H9 (cell line): ENCODE measurements at regions not wholly inside any gene's neighbourhood (a gene's known extent, or its start where the extent isn't known, plus 50 kb on each side); places are given as distances from the start of the nearest gene placed in this dataset.
A peak's percentile ranks its signal among the peaks of the same experiment; 100 is the strongest.

Source experiments
- DNase-seq: peaks from one replicate; pipeline ENCODE4 v3.0.0-alpha.2; 2017
- H2AFZ ChIP-seq: one replicate; pipeline ENCODE4 v1.6.1; 2013; ENCODE audit warnings: mild to moderate bottlenecking, low read length, control low read depth, moderate library complexity
- H2AK5ac ChIP-seq: 2 replicates; pipeline ENCODE4 v1.6.1; 2013; ENCODE audit warnings: low read length, control low read depth, mixed read lengths; ENCODE audit not compliant: insufficient read length
- H2BK120ac ChIP-seq: one replicate; pipeline ENCODE4 v1.6.1; 2013; ENCODE audit warnings: low read depth, mild to moderate bottlenecking, low read length, control low read depth, inconsistent platforms; ENCODE audit not compliant: poor library complexity, severe bottlenecking
- H2BK12ac ChIP-seq: 2 replicates; pipeline ENCODE4 v1.6.1; 2013; ENCODE audit warnings: low read length, control low read depth, mixed read lengths, low read depth; ENCODE audit not compliant: insufficient read length
- H2BK15ac ChIP-seq: 2 replicates; pipeline ENCODE4 v1.6.1; 2013; ENCODE audit warnings: low read depth, low read length, control low read depth
- H2BK20ac ChIP-seq: one replicate; pipeline ENCODE4 v1.6.1; 2013; ENCODE audit warnings: low read depth, mild to moderate bottlenecking, low read length, control low read depth, inconsistent platforms; ENCODE audit not compliant: poor library complexity, severe bottlenecking
- H2BK5ac ChIP-seq: 2 replicates; pipeline ENCODE4 v1.6.1; 2013; ENCODE audit warnings: low read length, control low read depth, mixed read lengths; ENCODE audit not compliant: insufficient read length
- H3K14ac ChIP-seq: 2 replicates; pipeline ENCODE4 v1.6.1; 2013; ENCODE audit warnings: low read length, control low read depth; ENCODE audit not compliant: insufficient read depth
- H3K18ac ChIP-seq: 2 replicates; pipeline ENCODE4 v1.6.1; 2013; ENCODE audit warnings: low read depth, mild to moderate bottlenecking, mixed read lengths, low read length, control low read depth; ENCODE audit not compliant: insufficient read length
- H3K23ac ChIP-seq: 2 replicates; pipeline ENCODE4 v1.6.1; 2013; ENCODE audit warnings: low read length, control low read depth, mixed read lengths, low read depth; ENCODE audit not compliant: insufficient read length
- H3K23me2 ChIP-seq: 2 replicates; pipeline ENCODE4 v1.6.1; 2013; ENCODE audit warnings: low read depth, mild to moderate bottlenecking, mixed read lengths, low read length, control low read depth; ENCODE audit not compliant: insufficient read length, poor library complexity, severe bottlenecking
- H3K27ac ChIP-seq: 2 replicates; pipeline ENCODE4 v1.5.1; 2013; ENCODE audit warnings: low read length, control low read depth, mixed read lengths, low read depth; ENCODE audit not compliant: insufficient read length
- H3K27me3 ChIP-seq: 2 replicates; pipeline ENCODE4 v1.6.1; 2013; ENCODE audit warnings: low read length, control low read depth, inconsistent platforms; ENCODE audit not compliant: insufficient read depth
- H3K4ac ChIP-seq: 2 replicates; pipeline ENCODE4 v1.6.1; 2013; ENCODE audit warnings: low read depth, mild to moderate bottlenecking, control low read depth, inconsistent platforms, low read length, moderate library complexity
- H3K4me1 ChIP-seq: 2 replicates; pipeline ENCODE4 v1.6.1; 2013; ENCODE audit warnings: low read length, control low read depth, inconsistent platforms; ENCODE audit not compliant: insufficient read depth
- H3K4me2 ChIP-seq: 2 replicates; pipeline ENCODE4 v1.6.1; 2013; ENCODE audit warnings: low read length, control low read depth, mixed read lengths; ENCODE audit not compliant: insufficient read length, insufficient read depth
- H3K56ac ChIP-seq: 2 replicates; pipeline ENCODE4 v1.6.1; 2013; ENCODE audit warnings: low read depth, mild to moderate bottlenecking, mixed read lengths, low read length, control low read depth; ENCODE audit not compliant: insufficient read length
- H3K79me1 ChIP-seq: 2 replicates; pipeline ENCODE4 v1.6.1; 2013; ENCODE audit warnings: low read depth, mild to moderate bottlenecking, moderate library complexity, low read length, control low read depth, inconsistent platforms; ENCODE audit not compliant: insufficient read depth, poor library complexity, severe bottlenecking
- H3K79me2 ChIP-seq: 2 replicates; pipeline ENCODE4 v1.6.1; 2013; ENCODE audit warnings: low read length, control low read depth, inconsistent platforms; ENCODE audit not compliant: insufficient read depth
- H3K9ac ChIP-seq: 2 replicates; pipeline ENCODE4 v1.6.1; 2013; ENCODE audit warnings: low read length, control low read depth, mixed read lengths; ENCODE audit not compliant: insufficient read length; ENCODE audit errors: extremely low read depth
- H3K9me3 ChIP-seq: one replicate; pipeline ENCODE4 v1.6.1; 2013; ENCODE audit warnings: low read depth, low read length, inconsistent platforms; ENCODE audit not compliant: control insufficient read depth
- H3T11ph ChIP-seq: one replicate; pipeline ENCODE4 v1.6.1; 2013; ENCODE audit warnings: mild to moderate bottlenecking, low read length, control low read depth, inconsistent platforms
- H4K20me1 ChIP-seq: one replicate; pipeline ENCODE4 v1.6.1; 2013; ENCODE audit not compliant: control insufficient read depth, insufficient read length, insufficient read depth
- H4K5ac ChIP-seq: 2 replicates; pipeline ENCODE4 v1.6.1; 2013; ENCODE audit warnings: low read depth, mild to moderate bottlenecking, mixed read lengths, low read length, control low read depth; ENCODE audit not compliant: insufficient read length
- H4K8ac ChIP-seq: replicated peaks from 2 replicates; pipeline ENCODE4 v1.6.1; 2013; ENCODE audit warnings: low read length, control low read depth, mixed read lengths, low read depth; ENCODE audit not compliant: insufficient read length
- H4K91ac ChIP-seq: 2 replicates; pipeline ENCODE4 v1.6.1; 2013; ENCODE audit warnings: low read depth, mild to moderate bottlenecking, moderate library complexity, mixed read lengths, low read length, control low read depth; ENCODE audit not compliant: insufficient read length
- H3K27ac Mint-ChIP-seq, 3 experiments: 2 replicates in 2 of 3; 3 replicates in 1 of 3; pipeline ENCODE4 v1.8.0; 2020 to 2021; ENCODE audit warnings: mixed read lengths in 3 of 3, mild to moderate bottlenecking in 1 of 3, moderate library complexity in 1 of 3
- H3K27me3 Mint-ChIP-seq: 2 replicates; pipeline ENCODE4 v1.8.0; 2021; ENCODE audit warnings: low read depth, mild to moderate bottlenecking, moderate library complexity, mixed read lengths
- H3K36me3 Mint-ChIP-seq, 3 experiments: 2 replicates in 2 of 3; 3 replicates in 1 of 3; pipeline ENCODE4 v1.8.0; 2020 to 2021; ENCODE audit warnings: low read depth in 3 of 3, mixed read lengths in 3 of 3; ENCODE audit not compliant: insufficient read depth in 1 of 3
- H3K4me1 Mint-ChIP-seq, 2 experiments: 2 replicates each; pipeline ENCODE4 v1.8.0; 2020; ENCODE audit warnings: mixed read lengths in 2 of 2
- H3K4me3 Mint-ChIP-seq, 2 experiments: 2 replicates in 1 of 2; 3 replicates in 1 of 2; pipeline ENCODE4 v1.8.0; 2020 to 2021; ENCODE audit warnings: mild to moderate bottlenecking in 2 of 2, mixed read lengths in 2 of 2, moderate library complexity in 1 of 2
- H3K9me3 Mint-ChIP-seq, 2 experiments: 2 replicates in 1 of 2; 3 replicates in 1 of 2; pipeline ENCODE4 v1.8.0; 2020; ENCODE audit warnings: mild to moderate bottlenecking in 2 of 2, mixed read lengths in 2 of 2, moderate library complexity in 1 of 2
- WGBS: extraction: QIAGEN DNeasy Blood & Tissue Kit; methylation state at CpG from one replicate; pipeline ENCODE4 v1.1.7; 2013; ENCODE audit warnings: missing lambda C conversion rate, low lambda C conversion rate, mixed read lengths; ENCODE audit not compliant: insufficient read length; ENCODE audit errors: extremely low coverage; 5-methylcytosine and 5-hydroxymethylcytosine counted together
- TF ChIP-seq, protein P1 (sequence below): fragments of 200-600 bp; sonication (generic); conservative IDR thresholded peaks from 3 replicates; pipeline ENCODE4 v1.8.0; 2021; ENCODE audit warnings: antibody characterized with exemption, mild to moderate bottlenecking

DNA sequence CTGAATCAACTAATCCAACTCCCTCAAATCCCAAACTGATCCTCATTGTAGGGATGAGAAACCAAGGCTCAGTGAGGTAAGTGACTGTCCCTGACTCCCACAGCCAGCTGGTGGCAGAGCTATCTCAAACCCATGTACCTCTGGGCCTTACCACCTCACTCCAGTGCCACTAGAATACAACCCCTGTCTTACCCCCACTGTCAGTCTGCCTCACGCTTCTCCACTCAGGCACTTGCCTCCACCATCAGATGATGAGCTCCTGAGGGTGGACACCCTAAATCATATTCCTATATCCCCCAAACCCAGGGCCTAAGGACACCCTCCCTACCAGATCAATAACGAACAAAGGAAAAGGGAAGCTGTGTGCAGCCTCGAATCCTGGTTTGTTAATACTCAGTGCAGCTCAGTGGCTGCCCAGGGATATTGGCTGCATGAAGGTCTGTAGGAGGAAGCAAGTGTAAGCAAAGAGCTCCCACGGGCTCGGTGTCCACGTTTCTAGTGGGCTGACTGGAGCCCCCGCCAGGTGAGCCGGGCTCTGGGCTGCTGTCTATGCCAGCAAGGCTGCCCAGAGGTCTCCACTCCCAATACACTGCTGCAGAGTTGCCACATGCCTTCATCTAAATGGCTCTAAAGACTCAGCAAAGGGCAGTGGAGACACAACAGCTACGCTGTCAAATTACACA, 533.4 kb downstream of the MATN1 start:
- no peak overlapping the region for H4K8ac ChIP-seq
- no peak overlapping the region for H2BK15ac ChIP-seq
- no peak overlapping the region for H2BK120ac ChIP-seq
- Mint-ChIP-seq H3K36me3 (no peaks in the 10 kb centered on the region), H3K4me1 (peaks cover 4 to 5% of the 10 kb centered on the region in 2 experiments; a peak in 2 of 4 replicates), H3K27ac (peak overlapping the region in 1 of 3 experiments; percentile 70; a peak in 2 of 7 replicates), H3K4me3 (no peak overlapping the region), H3K27me3 (peaks cover 2% of the 10 kb centered on the region), H3K9me3 (no peaks in the 10 kb centered on the region)
- no peak overlapping the region for H3K4ac ChIP-seq
- H3K18ac ChIP-seq = no peak overlapping the region
- H3K27me3 ChIP-seq = no peaks in the 10 kb centered on the region
- WGBS = no CpG with 5 or more reads among the region's 9 CpGs
- no peaks in the 10 kb centered on the region for H3K9me3 ChIP-seq
- no peaks in the 10 kb centered on the region for H3K4me1 ChIP-seq
- DNase-seq = no peak
- H2BK5ac ChIP-seq = no peak overlapping the region
- no peaks in the 10 kb centered on the region for H3K79me2 ChIP-seq
- no peak overlapping the region for H3K4me2 ChIP-seq
- H3T11ph ChIP-seq = no peak overlapping the region
- H2AFZ ChIP-seq = no peak overlapping the region
- no peak overlapping the region for H2BK12ac ChIP-seq
- no peaks in the 10 kb centered on the region for H3K23me2 ChIP-seq
- H3K79me1 ChIP-seq = no peaks in the 10 kb centered on the region
- H3K56ac ChIP-seq = no peak overlapping the region
- H3K14ac ChIP-seq = no peak overlapping the region; the same call in 1 of the 2 replicates
- H3K23ac ChIP-seq = no peak overlapping the region
- H4K20me1 ChIP-seq = no peaks in the 10 kb centered on the region
- H4K91ac ChIP-seq = no peak overlapping the region
- H2AK5ac ChIP-seq = no peak overlapping the region
- H2BK20ac ChIP-seq = no peak overlapping the region
- no peak overlapping the region for H3K9ac ChIP-seq
- H3K27ac ChIP-seq = no peak overlapping the region
- no peak overlapping the region for H4K5ac ChIP-seq
- TF ChIP-seq, protein P1, sequence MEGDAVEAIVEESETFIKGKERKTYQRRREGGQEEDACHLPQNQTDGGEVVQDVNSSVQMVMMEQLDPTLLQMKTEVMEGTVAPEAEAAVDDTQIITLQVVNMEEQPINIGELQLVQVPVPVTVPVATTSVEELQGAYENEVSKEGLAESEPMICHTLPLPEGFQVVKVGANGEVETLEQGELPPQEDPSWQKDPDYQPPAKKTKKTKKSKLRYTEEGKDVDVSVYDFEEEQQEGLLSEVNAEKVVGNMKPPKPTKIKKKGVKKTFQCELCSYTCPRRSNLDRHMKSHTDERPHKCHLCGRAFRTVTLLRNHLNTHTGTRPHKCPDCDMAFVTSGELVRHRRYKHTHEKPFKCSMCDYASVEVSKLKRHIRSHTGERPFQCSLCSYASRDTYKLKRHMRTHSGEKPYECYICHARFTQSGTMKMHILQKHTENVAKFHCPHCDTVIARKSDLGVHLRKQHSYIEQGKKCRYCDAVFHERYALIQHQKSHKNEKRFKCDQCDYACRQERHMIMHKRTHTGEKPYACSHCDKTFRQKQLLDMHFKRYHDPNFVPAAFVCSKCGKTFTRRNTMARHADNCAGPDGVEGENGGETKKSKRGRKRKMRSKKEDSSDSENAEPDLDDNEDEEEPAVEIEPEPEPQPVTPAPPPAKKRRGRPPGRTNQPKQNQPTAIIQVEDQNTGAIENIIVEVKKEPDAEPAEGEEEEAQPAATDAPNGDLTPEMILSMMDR = no peak
